ENCODE measurements at regions not wholly inside any gene's neighbourhood (a gene's known extent, or its start where the extent isn't known, plus 50 kb on each side); places are given as distances from the start of the nearest gene placed in this dataset.

- no peak for DNase-seq
These were observed 646.1 kb downstream of the IRS1 start for GRCh38 chr2:226153553-226153952.

- no peak for DNase-seq
These were observed 648.5 kb downstream of the IRS1 start for GRCh38 chr2:226151157-226151556.

GRCh38 chr2:226143091-226143490 lies 656.5 kb downstream of the IRS1 start:
- DNase-seq = no peak

GRCh38 chr2:226142463-226142862 lies 657.2 kb downstream of the IRS1 start:
- no peak for DNase-seq

- DNase-seq = no peak
These were observed 659.0 kb downstream of the IRS1 start for GRCh38 chr2:226140594-226140993.

GRCh38 chr2:226139759-226140158 lies 659.9 kb downstream of the IRS1 start:
- DNase-seq = peak; percentile 19

- peak; percentile 66 for DNase-seq
These were observed 662.3 kb downstream of the IRS1 start for GRCh38 chr2:226137201-226137811.

GRCh38 chr2:226136739-226137138 lies 662.9 kb downstream of the IRS1 start:
- DNase-seq = peak; percentile 61

GRCh38 chr2:226135861-226136548 lies 663.6 kb downstream of the IRS1 start:
- DNase-seq = no peak

- DNase-seq = no peak
These were observed 667.1 kb downstream of the IRS1 start for GRCh38 chr2:226132323-226133215.

- peak; percentile 52 for DNase-seq
These were observed 668.3 kb downstream of the IRS1 start for GRCh38 chr2:226131299-226131784.

- DNase-seq = no peak
These were observed 669.4 kb downstream of the IRS1 start for GRCh38 chr2:226130192-226130591.

GRCh38 chr2:226127682-226128081 lies 671.9 kb downstream of the IRS1 start:
- no peak for DNase-seq

GRCh38 chr2:226126104-226126503 lies 673.5 kb downstream of the IRS1 start:
- no peak for DNase-seq

GRCh38 chr2:226125176-226125883 lies 674.3 kb downstream of the IRS1 start:
- no peak for DNase-seq

- DNase-seq = no peak
These were observed 675.0 kb downstream of the IRS1 start for GRCh38 chr2:226124548-226125011.

- DNase-seq = no peak
These were observed 676.3 kb downstream of the IRS1 start for GRCh38 chr2:226123300-226123699.

GRCh38 chr2:226122041-226122440 lies 677.6 kb downstream of the IRS1 start:
- peak; percentile 85 for DNase-seq

GRCh38 chr2:226121046-226121738 lies 678.4 kb downstream of the IRS1 start:
- peak; percentile 31 for DNase-seq

GRCh38 chr2:226118471-226119429 lies 680.9 kb downstream of the IRS1 start:
- peak; percentile 95 for DNase-seq

- no peak for DNase-seq
These were observed 682.0 kb downstream of the IRS1 start for GRCh38 chr2:226117510-226118065.

Data from inflammatory macrophage treated with lipopolysaccharide for 4 hours (primary cell).